ENCODE measurements at regions not wholly inside any gene's neighbourhood (a gene's known extent, or its start where the extent isn't known, plus 50 kb on each side); places are given as distances from the start of the nearest gene placed in this dataset.

- no peaks in the 10 kb centered on the region for H3K36me3 Mint-ChIP-seq (ENCODE audit: low read depth)
- Histone ChIP-seq H3K36me3 (ENCODE audit: insufficient read depth, low read length) (no peaks in the 10 kb centered on the region), H3K4me1 (ENCODE audit: insufficient read depth, low read length) (no peaks in the 10 kb centered on the region), H3K9me3 (ENCODE audit: control insufficient read depth in 1 of 2, insufficient read depth in 1 of 2, low read length in 2 of 2) (peaks cover 0 to 6% of the 10 kb centered on the region in 2 experiments), H3K27me3 (ENCODE audit: control insufficient read depth in 1 of 2, insufficient read depth in 2 of 2, low read length in 2 of 2) (no peaks in the 10 kb centered on the region), H3K27ac (ENCODE audit: low read depth in 1 of 2, low read length in 2 of 2) (no peak overlapping the region), H3K4me3 (ENCODE audit: low read length) (no peak overlapping the region)
- TF ChIP-seq CTCF (IDR thresholded peaks at IDR 0.05) = no peak
- CTCF ChIA-PET = no interaction called here
- intact Hi-C loops (cut with DNase I, micrococcal nuclease) = no loop called here
- POLR2A ChIA-PET = no interaction called here
- H3K9me3 Mint-ChIP-seq = no peaks in the 10 kb centered on the region
- ATAC-seq (ENCODE audit: poor library complexity) (no peak), DNase-seq (no peak)
- H3K4me3 Mint-ChIP-seq = no peak overlapping the region
- H3K27ac Mint-ChIP-seq = no peak overlapping the region
- no peaks in the 10 kb centered on the region for H3K4me1 Mint-ChIP-seq (ENCODE audit: low read depth)
- no peaks in the 10 kb centered on the region for H3K27me3 Mint-ChIP-seq
These were observed 532.4 kb downstream of the INHBA start for GRCh38 chr7:41170466-41170865.

- Mint-ChIP-seq H3K27ac (no peak overlapping the region), H3K36me3 (ENCODE audit: low read depth) (no peaks in the 10 kb centered on the region), H3K27me3 (no peaks in the 10 kb centered on the region), H3K4me1 (ENCODE audit: low read depth) (no peaks in the 10 kb centered on the region), H3K4me3 (no peak overlapping the region), H3K9me3 (no peaks in the 10 kb centered on the region)
- ChIA-PET CTCF (no interaction called here), POLR2A (no interaction called here)
- TF ChIP-seq CTCF (IDR thresholded peaks at IDR 0.05) = no peak
- Histone ChIP-seq H3K27ac (ENCODE audit: low read depth in 1 of 2, low read length in 2 of 2) (no peak overlapping the region), H3K27me3 (ENCODE audit: control insufficient read depth in 1 of 2, insufficient read depth in 2 of 2, low read length in 2 of 2) (no peaks in the 10 kb centered on the region), H3K4me1 (ENCODE audit: insufficient read depth, low read length) (no peaks in the 10 kb centered on the region), H3K9me3 (ENCODE audit: control insufficient read depth in 1 of 2, insufficient read depth in 1 of 2, low read length in 2 of 2) (peaks cover 0 to 3% of the 10 kb centered on the region in 2 experiments), H3K36me3 (ENCODE audit: insufficient read depth, low read length) (no peaks in the 10 kb centered on the region), H3K4me3 (ENCODE audit: low read length) (no peak overlapping the region)
- intact Hi-C loops (cut with DNase I, micrococcal nuclease) = no loop called here
- ATAC-seq (ENCODE audit: poor library complexity) (no peak), DNase-seq (no peak)
These were observed 533.6 kb downstream of the INHBA start for GRCh38 chr7:41169317-41169716.

DNA sequence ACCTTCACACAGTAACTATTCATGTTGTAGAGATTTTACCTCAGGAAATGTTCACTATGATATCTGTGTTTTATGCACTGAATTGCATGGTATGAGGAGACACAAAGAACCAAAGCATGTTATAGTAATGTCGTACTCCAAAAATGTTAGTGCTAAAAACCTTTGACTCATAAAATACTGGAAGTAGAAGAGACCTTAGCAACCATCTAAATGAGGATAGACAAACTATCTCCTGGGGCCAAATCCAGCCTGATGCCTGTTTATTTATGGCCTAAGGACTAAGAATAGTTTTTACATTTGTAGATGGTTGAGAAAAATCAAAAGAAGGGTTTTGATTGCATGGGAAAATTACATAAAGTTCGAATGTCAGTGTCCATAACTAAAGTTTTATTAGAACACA is 535.1 kb downstream of the INHBA start:
- no peak for DNase-seq
- Mint-ChIP-seq H3K4me3 (no peak overlapping the region), H3K27me3 (no peaks in the 10 kb centered on the region), H3K4me1 (ENCODE audit: low read depth) (no peaks in the 10 kb centered on the region), H3K9me3 (no peaks in the 10 kb centered on the region), H3K36me3 (ENCODE audit: low read depth) (no peaks in the 10 kb centered on the region), H3K27ac (no peak overlapping the region)
- no peaks in the 10 kb centered on the region for H3K36me3 ChIP-seq (ENCODE audit: insufficient read depth, low read length)
- ATAC-seq (ENCODE audit: poor library complexity) = no peak
- POLR2A ChIA-PET = no interaction called here
- H3K4me3 ChIP-seq (ENCODE audit: low read length) = no peak overlapping the region
- CTCF ChIA-PET = no interaction called here
- no peak for TF ChIP-seq CTCF (IDR thresholded peaks at IDR 0.05)
- no peaks in the 10 kb centered on the region for H3K4me1 ChIP-seq (ENCODE audit: insufficient read depth, low read length)
- intact Hi-C loops (cut with DNase I, micrococcal nuclease) = no loop called here
- H3K9me3 ChIP-seq (ENCODE audit: control insufficient read depth in 1 of 2, insufficient read depth in 1 of 2, low read length in 2 of 2) = no peaks in the 10 kb centered on the region
- H3K27ac ChIP-seq (ENCODE audit: low read depth in 1 of 2, low read length in 2 of 2) = no peak overlapping the region
- no peaks in the 10 kb centered on the region for H3K27me3 ChIP-seq (ENCODE audit: control insufficient read depth in 1 of 2, insufficient read depth in 2 of 2, low read length in 2 of 2)
